C4-2B (cell line): ENCODE measurements at regions not wholly inside any gene's neighbourhood (a gene's known extent, or its start where the extent isn't known, plus 50 kb on each side); places are given as distances from the start of the nearest gene placed in this dataset.
"Not testable (repeated sequence)": the region's sequence is repeated elsewhere in the genome, so short reads cannot be mapped to it uniquely, and the experiment has no call there.

Experiments
- H3K27ac ChIP-seq: fragments of 450-650 bp; 2 replicates; pipeline ENCODE4 v1.5.1; 2017
- ZFX ChIP-seq: fragments of 450-650 bp; IDR thresholded peaks from 2 replicates; pipeline ENCODE4 v1.6.1; 2017
- TF ChIP-seq, protein P1 (sequence below): fragments of 450-650 bp; conservative IDR thresholded peaks from 2 replicates; pipeline ENCODE4 v1.5.1; 2017; ENCODE audit warnings: mild to moderate bottlenecking

- H3K27ac ChIP-seq, result no peak overlapping the region
- TF ChIP-seq, protein P1, sequence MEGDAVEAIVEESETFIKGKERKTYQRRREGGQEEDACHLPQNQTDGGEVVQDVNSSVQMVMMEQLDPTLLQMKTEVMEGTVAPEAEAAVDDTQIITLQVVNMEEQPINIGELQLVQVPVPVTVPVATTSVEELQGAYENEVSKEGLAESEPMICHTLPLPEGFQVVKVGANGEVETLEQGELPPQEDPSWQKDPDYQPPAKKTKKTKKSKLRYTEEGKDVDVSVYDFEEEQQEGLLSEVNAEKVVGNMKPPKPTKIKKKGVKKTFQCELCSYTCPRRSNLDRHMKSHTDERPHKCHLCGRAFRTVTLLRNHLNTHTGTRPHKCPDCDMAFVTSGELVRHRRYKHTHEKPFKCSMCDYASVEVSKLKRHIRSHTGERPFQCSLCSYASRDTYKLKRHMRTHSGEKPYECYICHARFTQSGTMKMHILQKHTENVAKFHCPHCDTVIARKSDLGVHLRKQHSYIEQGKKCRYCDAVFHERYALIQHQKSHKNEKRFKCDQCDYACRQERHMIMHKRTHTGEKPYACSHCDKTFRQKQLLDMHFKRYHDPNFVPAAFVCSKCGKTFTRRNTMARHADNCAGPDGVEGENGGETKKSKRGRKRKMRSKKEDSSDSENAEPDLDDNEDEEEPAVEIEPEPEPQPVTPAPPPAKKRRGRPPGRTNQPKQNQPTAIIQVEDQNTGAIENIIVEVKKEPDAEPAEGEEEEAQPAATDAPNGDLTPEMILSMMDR, result no peak
- TF ChIP-seq ZFX, result no peak
Measured at GRCh38 chr10:29730458-29730857, 95.7 kb upstream of the SVIL start.

DNA sequence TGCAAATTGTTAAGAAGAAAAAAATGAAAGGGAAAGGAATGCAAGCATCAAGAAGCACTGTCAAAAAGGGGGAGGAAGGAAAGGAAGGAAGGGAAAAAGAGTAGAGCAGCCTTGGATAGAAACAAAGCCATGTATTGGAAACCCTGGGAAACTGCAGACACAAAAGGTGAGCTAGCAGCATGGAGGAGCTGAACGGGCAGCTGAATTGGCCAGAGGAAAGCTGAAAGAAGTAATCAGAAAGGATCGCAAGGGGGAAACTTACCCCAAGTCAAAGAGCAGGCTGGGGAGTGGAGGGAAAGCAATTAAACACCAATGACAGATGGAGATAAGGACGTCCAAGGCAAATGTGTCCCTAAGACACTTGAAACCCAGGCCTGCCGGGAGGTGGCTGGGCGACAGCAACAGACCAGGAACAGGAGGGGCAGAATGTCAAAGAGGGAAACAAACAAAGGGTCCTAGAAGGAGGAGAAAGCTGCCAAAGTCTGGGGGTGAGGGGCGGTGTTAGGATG, 93.8 kb upstream of the SVIL start:
- H3K27ac ChIP-seq, result no peak overlapping the region
- TF ChIP-seq ZFX, result no peak
- TF ChIP-seq, protein P1, result no peak

DNA sequence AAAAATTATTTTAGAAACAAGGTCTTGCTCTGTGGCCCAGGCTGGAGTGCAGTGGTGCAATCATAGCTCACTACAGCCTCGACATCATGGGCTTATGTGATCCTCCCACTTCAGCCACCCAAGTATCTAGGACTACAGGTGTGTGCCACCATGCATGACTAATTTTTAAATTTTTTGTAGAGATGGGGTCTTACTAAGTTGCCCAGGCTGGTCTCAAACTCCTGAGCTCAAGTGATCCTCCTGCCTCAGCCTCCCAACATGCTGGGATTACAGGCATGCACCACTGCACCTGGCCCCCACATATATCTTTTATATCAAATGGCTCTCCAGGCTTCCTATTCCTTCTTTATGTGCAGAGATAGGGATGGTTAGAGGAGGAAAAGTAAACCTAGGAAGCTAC, 91.2 kb upstream of the SVIL start:
- not testable (repeated sequence) for H3K27ac ChIP-seq

DNA sequence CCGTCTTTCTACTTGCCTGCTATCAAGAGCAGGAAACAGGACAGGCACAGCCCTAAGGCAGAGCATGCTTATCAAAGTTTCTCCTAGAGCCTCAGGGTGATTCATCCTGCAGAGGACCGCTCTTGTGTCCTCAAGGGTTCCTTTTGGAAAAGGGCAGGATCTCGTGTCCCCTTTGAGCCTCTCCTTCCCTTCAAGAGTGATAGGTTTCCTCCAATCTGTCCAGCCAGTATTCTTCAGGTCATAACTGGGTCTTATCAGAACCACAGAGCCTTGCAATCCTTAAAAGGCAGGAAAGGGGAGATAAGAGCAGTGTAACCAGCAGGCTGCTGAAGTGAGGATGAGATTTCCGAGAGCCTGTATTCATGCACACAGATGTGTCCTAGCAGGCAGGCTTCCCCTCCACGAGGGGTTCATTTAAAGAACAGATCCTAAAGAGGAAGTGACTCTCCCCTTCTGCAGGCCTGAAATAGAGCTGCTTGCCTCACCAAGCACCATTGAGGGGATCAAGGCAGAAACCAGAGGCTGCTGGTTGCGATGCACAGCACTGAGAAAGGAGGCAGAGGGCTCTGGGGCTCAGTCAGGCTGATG, 90.5 kb upstream of the SVIL start:
- TF ChIP-seq ZFX, result no peak
- TF ChIP-seq, protein P1, result no peak
- no peak overlapping the region for H3K27ac ChIP-seq

GRCh38 chr10:29723726-29724125, 89.0 kb upstream of the SVIL start:
- H3K27ac ChIP-seq, result no peak overlapping the region
- TF ChIP-seq, protein P1, result no peak
- TF ChIP-seq ZFX, result no peak

- H3K27ac ChIP-seq, result no peak overlapping the region
- no peak for TF ChIP-seq ZFX
- TF ChIP-seq, protein P1, result no peak
Measured at GRCh38 chr10:29722777-29723176, 88.0 kb upstream of the SVIL start.

DNA sequence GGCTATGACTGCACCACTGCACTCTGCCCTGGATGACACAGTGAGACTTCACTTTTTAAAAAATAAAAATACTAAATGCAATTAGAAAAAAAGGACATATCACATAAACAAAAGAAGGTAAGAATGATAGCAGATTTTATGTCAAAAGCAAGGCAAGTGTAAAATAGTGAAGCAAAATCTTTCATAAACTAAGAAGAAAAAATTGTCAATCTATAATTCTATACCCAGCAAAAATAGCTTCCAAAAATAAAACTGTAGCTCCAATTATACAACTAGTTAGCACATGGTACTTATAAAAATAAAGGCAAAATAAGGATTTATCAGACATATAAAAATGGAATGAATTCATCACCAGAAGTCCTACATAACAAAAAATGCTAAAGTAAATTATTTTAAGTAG, 85.4 kb upstream of the SVIL start:
- no peak overlapping the region for H3K27ac ChIP-seq
- TF ChIP-seq, protein P1, result no peak
- no peak for TF ChIP-seq ZFX

- H3K27ac ChIP-seq, result no peak overlapping the region
- TF ChIP-seq ZFX, result no peak
- TF ChIP-seq, protein P1, result no peak
Measured at GRCh38 chr10:29719281-29719675, 84.5 kb upstream of the SVIL start.
